GM18873 (cell line): ENCODE measurements at regions not wholly inside any gene's neighbourhood (a gene's known extent, or its start where the extent isn't known, plus 50 kb on each side); places are given as distances from the start of the nearest gene placed in this dataset.

Experiments used
- ATAC-seq: cut with Tn5 transposase; IDR thresholded peaks from one replicate; pipeline ENCODE4 v1.9.1; 2021; ENCODE audit warnings: mild to moderate bottlenecking, moderate library complexity, moderate number of reproducible peaks; ENCODE audit not compliant: unreplicated experiment, low FRiP score

DNA sequence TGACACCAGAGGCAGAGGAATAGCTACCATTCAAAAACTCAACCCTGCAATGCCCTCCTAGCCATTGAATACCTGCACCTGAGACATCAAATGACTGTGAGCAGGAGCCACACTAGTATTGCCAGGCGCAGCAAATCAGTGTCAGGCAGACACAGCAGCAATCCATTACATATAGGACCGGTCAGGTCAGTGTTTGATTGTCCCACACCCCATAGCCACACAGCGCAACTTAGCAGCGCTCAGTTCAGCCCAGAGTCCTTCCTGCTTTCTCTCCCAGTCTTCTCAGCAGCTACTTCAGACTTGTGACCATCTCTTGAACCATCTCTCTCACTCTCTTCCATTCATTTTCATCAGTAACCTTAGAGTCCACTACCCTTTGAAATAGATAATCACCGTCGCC is 181.6 kb upstream of the GPR12 start:
- no peak for ATAC-seq

DNA sequence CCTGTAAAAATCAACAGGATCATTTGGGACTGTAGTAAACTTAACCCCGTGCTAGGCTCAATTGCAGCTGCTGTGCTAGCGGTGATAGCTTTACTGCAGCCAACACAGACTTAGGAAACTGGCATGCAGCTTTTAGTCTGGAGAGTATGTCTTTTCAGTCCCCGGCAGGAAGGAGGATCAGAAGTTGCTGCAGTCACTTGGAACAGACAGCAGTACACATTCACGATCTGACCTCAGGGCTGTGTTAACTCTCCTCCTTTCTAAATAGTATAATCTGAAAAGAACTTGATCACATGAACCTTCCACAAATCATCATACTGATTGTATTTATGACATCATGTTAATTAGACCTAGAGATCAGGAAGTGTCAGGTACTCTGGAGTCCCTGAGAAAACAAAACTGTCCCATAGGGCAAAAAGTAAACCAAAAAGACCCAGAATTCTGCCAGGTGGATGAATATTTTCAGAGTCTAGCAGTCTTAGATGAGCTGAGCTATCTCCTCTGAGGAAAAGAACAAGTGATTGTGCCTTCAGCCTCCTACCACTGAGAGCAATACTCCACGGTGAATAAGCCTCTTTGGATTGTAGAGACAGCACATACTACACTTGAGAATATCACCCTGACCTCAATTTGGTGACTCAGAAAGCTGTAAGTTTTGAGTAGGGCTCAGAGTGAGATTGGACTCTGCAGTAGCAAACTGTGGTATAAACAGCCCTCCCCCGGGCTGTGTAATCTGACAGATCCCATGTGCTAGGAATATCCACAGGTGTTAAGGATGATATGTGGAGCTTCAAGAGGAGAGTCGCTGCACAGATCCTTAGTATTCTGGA is 181.0 kb upstream of the GPR12 start:
- no peak for ATAC-seq

- no peak for ATAC-seq
Observed at GRCh38 chr13:26934096-26934495, 173.5 kb upstream of the GPR12 start.

GRCh38 chr13:26932465-26932864 is 171.9 kb upstream of the GPR12 start:
- ATAC-seq, result no peak

DNA sequence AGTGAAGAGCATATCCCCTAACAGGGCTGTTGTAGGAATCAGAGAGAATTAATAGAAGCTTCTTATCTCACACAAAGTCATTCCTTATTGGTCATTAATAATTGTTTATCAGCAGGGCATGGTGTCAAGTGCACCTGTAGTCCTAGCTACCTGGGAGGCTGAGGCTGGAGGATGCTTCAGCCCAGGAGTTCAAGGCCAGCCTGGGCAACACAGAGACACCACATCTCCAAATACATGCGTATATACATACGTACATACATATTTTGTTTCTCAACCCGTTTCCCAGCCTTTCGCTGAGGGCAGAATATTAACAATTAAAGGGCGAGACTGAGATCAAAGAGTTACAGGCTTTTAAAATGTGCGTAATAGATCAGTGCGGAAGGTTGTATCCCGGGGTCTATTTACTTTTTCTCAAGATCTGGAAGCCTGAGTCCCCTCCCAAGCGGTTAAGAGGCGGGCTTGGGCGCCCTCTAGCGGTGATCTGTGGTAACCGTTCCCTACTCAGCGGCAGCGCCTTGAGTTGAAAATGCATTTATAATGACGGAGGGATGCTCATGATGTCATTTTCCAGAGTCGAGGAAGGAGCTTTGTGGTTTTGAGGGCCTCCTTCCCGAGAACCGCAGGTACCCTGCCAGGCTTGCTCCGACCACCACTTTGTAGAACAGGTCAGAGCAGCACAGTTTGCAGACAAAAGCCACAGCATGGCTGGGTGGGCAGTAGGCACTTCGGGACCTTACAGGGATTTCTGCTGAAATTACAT is 169.6 kb upstream of the GPR12 start:
- ATAC-seq, result no peak

- no peak for ATAC-seq
Observed at GRCh38 chr13:26927511-26927910, 166.9 kb upstream of the GPR12 start.

DNA sequence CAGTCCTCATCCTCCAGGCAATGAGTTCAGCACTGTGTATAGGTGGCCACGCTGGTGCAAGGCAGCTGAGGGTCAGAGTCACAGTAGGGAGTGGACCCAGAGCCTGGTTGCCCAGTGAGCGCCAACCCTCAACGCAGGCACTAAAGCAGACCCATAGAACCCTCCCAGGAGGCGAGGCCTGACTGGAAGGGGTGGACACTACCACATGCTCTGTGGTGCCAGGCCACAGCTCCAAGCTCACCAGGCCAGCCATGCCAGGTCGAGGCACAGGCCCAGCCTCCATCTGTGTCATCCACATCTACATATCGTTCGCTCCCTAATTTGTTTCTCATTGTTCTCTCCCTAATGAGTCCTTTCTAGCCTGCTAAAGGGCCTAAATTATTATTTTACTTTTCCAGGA is 165.8 kb upstream of the GPR12 start:
- no peak for ATAC-seq

DNA sequence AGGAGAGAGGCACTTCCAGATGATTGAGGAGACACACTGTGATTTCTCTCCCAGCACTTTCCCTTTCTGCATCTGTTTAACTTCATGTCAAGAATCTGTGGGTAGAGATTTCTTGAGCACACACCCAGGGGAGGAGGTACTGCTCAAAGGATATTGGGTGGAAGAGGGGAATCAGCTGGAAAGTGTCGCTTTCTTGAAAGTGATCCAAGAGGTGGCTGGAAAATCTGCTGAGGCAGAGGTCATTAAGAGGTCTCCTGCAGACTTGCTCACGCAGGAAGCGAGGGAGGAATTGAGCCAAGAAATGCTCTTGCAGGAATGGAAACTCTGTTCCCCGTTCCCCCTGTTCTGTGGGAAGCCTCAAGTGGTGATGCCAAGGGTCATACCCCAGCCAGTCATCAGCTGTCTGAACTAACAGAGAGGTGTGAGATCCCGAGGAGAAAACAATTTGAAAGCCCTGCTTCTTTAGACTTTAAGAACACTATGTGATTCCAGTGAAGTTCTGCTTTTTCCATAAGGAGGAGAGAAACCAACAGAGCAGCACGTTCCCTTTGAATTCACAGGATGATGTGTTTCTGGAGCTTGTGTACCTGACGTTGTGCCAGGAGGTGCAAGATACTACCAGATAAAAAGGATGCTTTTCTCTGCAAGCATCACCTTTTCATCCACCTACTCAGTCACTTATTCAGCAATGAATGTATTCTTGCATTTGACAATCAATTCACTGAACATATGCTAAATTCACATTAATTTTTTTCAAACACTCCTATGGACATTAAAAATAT is 163.4 kb upstream of the GPR12 start:
- ATAC-seq, result no peak

GRCh38 chr13:26921918-26922317 is 161.3 kb upstream of the GPR12 start:
- ATAC-seq, result no peak

- ATAC-seq, result no peak
Observed at GRCh38 chr13:26920614-26921355, 160.2 kb upstream of the GPR12 start.

GRCh38 chr13:26919732-26920131 is 159.1 kb upstream of the GPR12 start:
- no peak for ATAC-seq

DNA sequence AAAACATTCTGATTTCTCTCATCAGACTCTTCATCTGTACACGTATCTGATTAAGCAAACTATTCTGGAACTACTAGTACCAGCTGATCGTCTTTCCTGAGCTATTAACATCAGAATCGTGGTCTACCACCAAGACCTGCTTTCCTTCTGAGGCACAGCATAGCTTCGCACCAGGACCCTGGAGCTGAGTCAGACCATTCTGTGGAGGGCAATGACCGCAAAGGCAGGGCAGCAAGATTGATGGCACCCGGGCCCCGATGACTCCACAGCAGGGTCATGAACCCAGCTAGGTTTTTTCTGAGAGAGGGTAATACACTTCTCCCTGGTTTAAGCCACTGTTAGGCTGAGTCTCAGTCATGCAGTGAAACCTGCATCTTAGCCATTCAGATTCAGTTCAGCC is 158.7 kb upstream of the GPR12 start:
- ATAC-seq, result no peak

GRCh38 chr13:26914624-26915023 is 154.0 kb upstream of the GPR12 start:
- no peak for ATAC-seq

DNA sequence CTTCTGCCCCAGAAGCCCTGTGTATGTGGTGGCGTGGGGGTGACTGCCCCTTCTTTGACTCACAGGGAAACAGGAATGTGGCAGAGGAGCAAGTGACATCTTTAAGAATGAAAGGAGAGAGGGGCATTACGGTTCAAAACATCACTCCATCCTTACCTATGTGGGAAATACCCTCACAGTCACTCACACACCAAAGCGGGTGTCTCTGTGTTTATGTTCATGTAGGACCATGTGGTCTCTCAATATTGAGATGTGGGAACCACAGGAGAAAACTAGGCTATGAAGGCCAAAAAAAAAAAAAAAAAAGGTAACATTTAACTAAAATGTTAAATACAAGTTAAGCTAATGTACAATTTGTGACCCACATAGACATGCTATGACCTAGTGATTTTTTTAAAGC is 153.6 kb upstream of the GPR12 start:
- ATAC-seq, result no peak

DNA sequence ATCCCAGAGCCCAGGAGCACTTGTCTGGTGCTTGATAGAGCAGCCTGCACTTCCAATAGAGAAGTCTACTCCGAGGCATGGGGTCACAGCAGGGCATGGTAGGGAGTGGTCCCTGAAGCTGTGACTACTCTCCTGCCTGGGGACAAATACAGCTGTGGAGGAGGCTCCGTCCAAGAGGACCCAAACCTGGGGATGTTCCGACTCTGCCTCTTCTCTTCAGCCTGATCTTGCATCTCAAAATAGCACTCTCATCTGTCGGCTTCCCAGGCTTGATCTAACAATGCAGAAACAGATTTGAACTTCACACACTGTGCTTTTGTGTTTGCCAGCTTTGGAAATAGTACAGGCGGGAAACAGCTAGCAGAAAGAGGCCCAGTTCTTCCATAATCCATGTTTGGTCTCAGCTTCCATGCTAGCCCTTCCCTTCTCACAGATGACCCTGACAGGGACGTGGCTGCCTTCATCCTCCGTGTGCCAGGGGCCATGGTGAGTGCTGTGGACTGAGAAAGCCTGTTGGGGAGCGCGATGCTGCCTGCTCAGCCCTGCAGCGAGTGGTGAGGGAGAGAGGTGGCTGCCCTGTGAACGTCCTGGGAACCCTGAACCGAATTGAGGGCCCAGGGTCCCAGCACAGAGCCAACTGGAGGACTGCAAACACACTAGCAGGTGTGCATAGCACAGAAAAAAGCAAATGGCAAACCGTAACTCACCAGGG is 150.3 kb upstream of the GPR12 start:
- ATAC-seq, result no peak

DNA sequence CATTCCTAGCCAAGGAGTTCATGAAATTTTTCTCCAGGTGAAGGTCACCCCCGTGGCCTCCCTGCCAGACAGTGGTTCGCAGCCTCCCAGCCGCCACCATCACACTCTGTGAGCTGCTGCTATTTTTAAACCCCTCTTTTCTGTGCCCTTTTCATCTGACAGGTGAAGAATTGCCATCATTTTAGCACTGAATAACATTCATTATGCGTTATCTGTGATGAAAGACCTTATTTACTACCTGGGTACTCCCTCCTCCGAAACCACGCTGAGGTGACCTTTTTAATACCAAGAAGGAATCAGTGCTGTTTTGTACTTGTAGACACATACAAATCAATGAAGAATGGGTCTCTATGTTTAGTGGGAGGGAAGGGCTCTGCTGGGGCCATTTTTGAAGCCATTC is 148.9 kb upstream of the GPR12 start:
- ATAC-seq, result no peak

DNA sequence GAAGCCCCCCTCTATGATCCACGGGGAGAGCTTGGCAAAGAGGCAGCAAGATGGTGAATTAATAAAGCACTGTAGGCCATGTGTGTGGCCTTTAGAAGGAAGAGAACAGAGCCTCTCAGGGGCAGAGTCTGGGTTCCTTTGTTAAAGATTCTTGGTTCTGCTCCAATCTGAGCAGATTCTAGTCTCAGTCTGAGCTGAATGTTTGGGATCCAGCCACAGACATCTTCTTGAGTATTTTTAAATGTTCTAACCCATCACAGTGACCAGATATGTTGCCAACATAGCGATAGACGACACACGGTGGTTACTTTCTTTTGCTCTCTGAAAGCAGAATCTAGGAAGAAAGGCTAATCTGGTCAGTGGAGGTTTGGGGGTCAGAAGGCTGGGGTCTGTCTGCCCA is 147.5 kb upstream of the GPR12 start:
- no peak for ATAC-seq

DNA sequence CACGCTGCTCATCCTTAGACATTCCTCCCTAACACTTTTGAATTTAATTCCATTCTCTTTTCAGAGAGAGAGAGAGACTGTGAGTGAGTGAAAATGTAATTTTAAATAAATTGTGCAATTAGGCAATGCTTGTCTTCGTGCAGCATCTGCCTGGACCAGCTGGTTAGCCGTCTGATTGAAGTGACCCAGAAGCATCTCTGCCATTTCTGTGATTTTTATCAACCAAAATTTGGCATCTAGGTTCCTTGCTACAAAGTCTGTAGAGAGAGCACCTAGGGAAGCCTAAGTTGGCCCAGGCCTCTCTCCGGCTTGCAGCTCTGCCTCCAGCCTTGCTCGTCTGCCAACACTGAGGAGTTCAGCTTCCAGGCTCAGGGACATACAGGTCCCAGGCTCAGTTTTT is 138.6 kb upstream of the GPR12 start:
- ATAC-seq, result no peak

DNA sequence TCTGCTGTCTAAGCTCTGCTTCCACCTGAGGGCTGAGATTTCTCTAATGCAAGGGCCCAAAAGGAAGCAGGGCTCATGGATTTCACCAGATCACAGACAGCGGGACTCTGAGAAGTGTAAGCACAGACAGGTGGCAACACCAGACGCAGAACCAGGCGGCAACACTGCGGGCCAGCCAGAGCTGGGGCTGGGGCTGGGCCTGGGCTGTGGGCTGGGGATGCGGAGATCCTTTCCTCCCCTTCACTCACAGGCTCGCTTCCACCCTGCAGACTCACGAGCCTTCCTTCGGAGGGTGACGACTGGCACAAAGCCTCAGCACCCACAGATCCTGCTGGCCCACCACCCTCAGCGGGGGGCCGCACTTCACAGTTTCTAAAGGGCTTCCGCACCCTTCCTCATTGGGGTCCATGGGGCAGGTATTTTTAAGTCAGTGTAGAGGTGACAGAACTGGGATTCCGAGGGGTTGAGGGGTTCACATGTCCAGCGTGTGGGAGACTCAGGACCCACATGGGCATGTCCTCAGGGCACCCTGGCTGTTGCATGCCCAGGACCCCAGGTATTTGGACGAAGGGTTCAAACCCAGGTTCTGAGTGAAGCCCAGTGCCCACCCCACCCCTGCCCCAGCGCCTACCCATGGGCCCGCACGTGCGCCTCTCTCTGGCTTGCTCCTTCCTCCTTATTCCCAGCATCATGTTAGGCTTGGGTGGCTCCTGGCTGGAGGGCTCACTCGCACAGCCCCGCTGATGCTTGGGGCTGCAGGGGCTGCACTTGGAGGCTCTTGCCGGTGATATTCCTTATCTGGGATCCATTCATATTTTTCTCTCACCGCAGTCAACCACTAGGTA is 137.3 kb upstream of the GPR12 start:
- no peak for ATAC-seq
